ENCODE measurements at regions not wholly inside any gene's neighbourhood (a gene's known extent, or its start where the extent isn't known, plus 50 kb on each side); places are given as distances from the start of the nearest gene placed in this dataset.
"Not testable (repeated sequence)": the region's sequence is repeated elsewhere in the genome, so short reads cannot be mapped to it uniquely, and the experiment has no call there.

- DNase-seq: no peak
Observed at GRCh38 chr3:156050918-156051317, 69.5 kb upstream of the KCNAB1 start.

- no peak for DNase-seq
Observed at GRCh38 chr3:156051651-156052050, 68.7 kb upstream of the KCNAB1 start.

DNA sequence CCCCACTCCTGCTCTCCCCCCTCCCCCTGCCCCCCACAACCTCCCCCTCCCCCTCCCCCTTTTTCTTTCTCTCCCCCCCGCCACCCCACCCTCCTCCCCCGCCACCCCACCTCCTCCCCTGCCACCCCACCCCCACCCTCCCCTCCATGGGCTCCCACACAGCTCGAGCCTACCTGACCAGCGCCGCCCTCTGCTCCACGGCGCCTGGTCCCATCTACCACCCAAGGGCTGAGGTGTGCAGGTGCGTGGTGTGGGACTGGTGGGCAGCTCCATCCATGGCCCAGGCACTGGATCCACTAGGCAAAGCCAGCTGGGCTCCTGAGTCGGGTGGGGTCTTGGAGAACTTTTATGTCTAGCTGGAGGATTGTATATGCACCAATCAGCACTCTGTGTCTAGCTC is 68.3 kb upstream of the KCNAB1 start:
- no peak for DNase-seq

- DNase-seq: no peak
Observed at GRCh38 chr3:156059950-156060501, 60.4 kb upstream of the KCNAB1 start.

GRCh38 chr3:156068151-156068550 is 52.2 kb upstream of the KCNAB1 start:
- DNase-seq: not testable (repeated sequence)

- no peak for DNase-seq
Observed at GRCh38 chr3:156070028-156070427, 50.4 kb upstream of the KCNAB1 start.
